ENCODE measurements at regions not wholly inside any gene's neighbourhood (a gene's known extent, or its start where the extent isn't known, plus 50 kb on each side); places are given as distances from the start of the nearest gene placed in this dataset.

DNA sequence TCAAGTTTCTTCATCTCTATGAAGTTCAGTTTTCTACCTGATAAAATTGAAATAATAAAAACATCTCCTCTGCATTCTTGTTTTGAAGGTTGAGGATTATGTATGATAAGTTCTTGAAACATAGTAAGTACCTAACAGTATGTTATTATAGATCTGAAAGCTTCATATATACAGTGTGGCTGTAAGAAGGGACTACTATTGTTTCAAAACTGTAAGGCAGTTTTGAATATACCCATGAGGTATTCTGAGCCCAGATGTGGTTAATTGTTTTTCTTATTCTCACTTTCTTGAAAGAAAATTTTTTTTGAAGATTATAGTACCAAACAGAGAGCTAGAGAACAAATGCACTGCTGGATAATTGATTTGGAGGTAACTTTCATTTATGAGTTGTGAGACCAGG lies 383.2 kb downstream of the CHSY3 start:
- no peaks in the 10 kb centered on the region for H3K36me3 Mint-ChIP-seq
- intact Hi-C loops (cut with micrococcal nuclease) = no loop called here
- ATAC-seq = no peak
- no peaks in the 10 kb centered on the region for H3K27me3 Mint-ChIP-seq (ENCODE audit: low read depth in 2 of 2)
- Histone ChIP-seq H3K27ac (ENCODE audit: low read length) (no peak overlapping the region), H3K36me3 (ENCODE audit: control insufficient read depth, insufficient read depth, low read length) (no peaks in the 10 kb centered on the region), H3K4me3 (ENCODE audit: low read length) (no peak overlapping the region), H3K9me3 (ENCODE audit: control insufficient read depth, insufficient read depth, low read length) (no peaks in the 10 kb centered on the region), H3K4me1 (ENCODE audit: control insufficient read depth, insufficient read depth, low read length) (no peaks in the 10 kb centered on the region), H3K27me3 (ENCODE audit: control insufficient read depth, insufficient read depth, low read length) (no peaks in the 10 kb centered on the region)
- no peak overlapping the region for H3K4me3 Mint-ChIP-seq
- H3K27ac Mint-ChIP-seq = no peak overlapping the region
- TF ChIP-seq, protein P1, sequence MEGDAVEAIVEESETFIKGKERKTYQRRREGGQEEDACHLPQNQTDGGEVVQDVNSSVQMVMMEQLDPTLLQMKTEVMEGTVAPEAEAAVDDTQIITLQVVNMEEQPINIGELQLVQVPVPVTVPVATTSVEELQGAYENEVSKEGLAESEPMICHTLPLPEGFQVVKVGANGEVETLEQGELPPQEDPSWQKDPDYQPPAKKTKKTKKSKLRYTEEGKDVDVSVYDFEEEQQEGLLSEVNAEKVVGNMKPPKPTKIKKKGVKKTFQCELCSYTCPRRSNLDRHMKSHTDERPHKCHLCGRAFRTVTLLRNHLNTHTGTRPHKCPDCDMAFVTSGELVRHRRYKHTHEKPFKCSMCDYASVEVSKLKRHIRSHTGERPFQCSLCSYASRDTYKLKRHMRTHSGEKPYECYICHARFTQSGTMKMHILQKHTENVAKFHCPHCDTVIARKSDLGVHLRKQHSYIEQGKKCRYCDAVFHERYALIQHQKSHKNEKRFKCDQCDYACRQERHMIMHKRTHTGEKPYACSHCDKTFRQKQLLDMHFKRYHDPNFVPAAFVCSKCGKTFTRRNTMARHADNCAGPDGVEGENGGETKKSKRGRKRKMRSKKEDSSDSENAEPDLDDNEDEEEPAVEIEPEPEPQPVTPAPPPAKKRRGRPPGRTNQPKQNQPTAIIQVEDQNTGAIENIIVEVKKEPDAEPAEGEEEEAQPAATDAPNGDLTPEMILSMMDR (IDR thresholded peaks at IDR 0.05) = no peak
- H3K4me1 Mint-ChIP-seq = no peaks in the 10 kb centered on the region
- DNase-seq = no peak
- H3K9me3 Mint-ChIP-seq = peaks cover 4 to 7% of the 10 kb centered on the region in 2 donors

DNA sequence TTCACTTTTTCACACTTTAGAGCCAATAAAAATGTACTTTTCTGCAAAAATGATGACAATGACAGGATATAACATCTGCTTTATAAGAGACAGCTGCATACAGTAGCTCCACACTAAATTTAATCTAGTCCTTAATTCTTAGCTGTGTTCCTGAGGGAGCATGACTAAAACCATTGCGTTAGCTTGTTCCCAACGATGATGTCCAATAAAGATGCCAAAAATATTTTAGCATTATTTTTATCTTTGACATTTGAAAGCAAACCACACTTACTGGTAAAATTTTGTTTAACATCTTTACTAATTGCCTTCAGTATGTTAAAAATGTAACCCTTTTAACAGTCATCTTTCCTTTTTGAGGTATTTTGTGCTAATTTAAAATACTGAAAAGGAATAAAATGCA lies 382.7 kb downstream of the CHSY3 start:
- 96% methylated on average over 2 of the region's 2 CpGs for WGBS (ENCODE audit: insufficient coverage)
- Histone ChIP-seq H3K4me1 (ENCODE audit: control insufficient read depth, insufficient read depth, low read length) (no peaks in the 10 kb centered on the region), H3K4me3 (ENCODE audit: low read length) (no peak overlapping the region), H3K36me3 (ENCODE audit: control insufficient read depth, insufficient read depth, low read length) (no peaks in the 10 kb centered on the region), H3K27me3 (ENCODE audit: control insufficient read depth, insufficient read depth, low read length) (no peaks in the 10 kb centered on the region), H3K27ac (ENCODE audit: low read length) (no peak overlapping the region), H3K9me3 (ENCODE audit: control insufficient read depth, insufficient read depth, low read length) (no peaks in the 10 kb centered on the region)
- Mint-ChIP-seq H3K27ac (no peak overlapping the region), H3K36me3 (no peaks in the 10 kb centered on the region), H3K4me3 (no peak overlapping the region), H3K4me1 (no peaks in the 10 kb centered on the region), H3K27me3 (ENCODE audit: low read depth in 2 of 2) (no peaks in the 10 kb centered on the region), H3K9me3 (peaks cover 4 to 7% of the 10 kb centered on the region in 2 donors)
- ATAC-seq (no peak), DNase-seq (no peak)
- TF ChIP-seq, protein P1 (IDR thresholded peaks at IDR 0.05) = no peak
- intact Hi-C loops (cut with micrococcal nuclease) = no loop called here

DNA sequence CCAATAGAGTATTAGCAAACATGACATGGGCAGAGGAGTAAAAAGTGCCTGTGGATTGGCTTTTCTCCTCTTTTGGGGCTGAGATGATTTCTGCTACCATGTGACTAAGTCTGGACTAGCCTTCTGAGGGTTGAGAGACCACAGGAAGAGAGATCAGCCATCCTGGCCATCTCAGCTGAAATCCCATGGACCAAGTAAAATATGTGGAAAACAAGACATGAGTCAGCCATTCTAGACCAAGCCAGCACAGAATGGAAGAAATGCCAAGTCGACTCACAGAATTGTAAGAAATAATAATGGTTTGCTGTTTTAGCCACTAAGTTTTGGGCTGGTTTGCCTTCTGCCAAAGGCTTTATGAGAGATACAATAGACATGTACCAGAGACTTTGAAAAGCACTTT lies 377.8 kb downstream of the CHSY3 start:
- intact Hi-C loops (cut with micrococcal nuclease) = no loop called here
- ATAC-seq = no peak
- no peaks in the 10 kb centered on the region for H3K4me1 ChIP-seq (ENCODE audit: control insufficient read depth, insufficient read depth, low read length)
- H3K27ac ChIP-seq (ENCODE audit: low read length) = no peak overlapping the region
- H3K27me3 Mint-ChIP-seq (ENCODE audit: low read depth in 2 of 2) = no peaks in the 10 kb centered on the region
- H3K4me3 Mint-ChIP-seq = no peak overlapping the region
- H3K27ac Mint-ChIP-seq = no peak overlapping the region
- H3K4me1 Mint-ChIP-seq = no peaks in the 10 kb centered on the region
- H3K9me3 Mint-ChIP-seq = peaks cover 3 to 5% of the 10 kb centered on the region in 2 donors
- WGBS (ENCODE audit: insufficient coverage) = 93% methylated on average over 1 of the region's 1 CpG
- no peaks in the 10 kb centered on the region for H3K36me3 Mint-ChIP-seq
- H3K4me3 ChIP-seq (ENCODE audit: low read length) = no peak overlapping the region
- H3K9me3 ChIP-seq (ENCODE audit: control insufficient read depth, insufficient read depth, low read length) = no peaks in the 10 kb centered on the region
- DNase-seq = no peak
- no peaks in the 10 kb centered on the region for H3K36me3 ChIP-seq (ENCODE audit: control insufficient read depth, insufficient read depth, low read length)
- H3K27me3 ChIP-seq (ENCODE audit: control insufficient read depth, insufficient read depth, low read length) = no peaks in the 10 kb centered on the region
- TF ChIP-seq, protein P1 (IDR thresholded peaks at IDR 0.05) = no peak

DNA sequence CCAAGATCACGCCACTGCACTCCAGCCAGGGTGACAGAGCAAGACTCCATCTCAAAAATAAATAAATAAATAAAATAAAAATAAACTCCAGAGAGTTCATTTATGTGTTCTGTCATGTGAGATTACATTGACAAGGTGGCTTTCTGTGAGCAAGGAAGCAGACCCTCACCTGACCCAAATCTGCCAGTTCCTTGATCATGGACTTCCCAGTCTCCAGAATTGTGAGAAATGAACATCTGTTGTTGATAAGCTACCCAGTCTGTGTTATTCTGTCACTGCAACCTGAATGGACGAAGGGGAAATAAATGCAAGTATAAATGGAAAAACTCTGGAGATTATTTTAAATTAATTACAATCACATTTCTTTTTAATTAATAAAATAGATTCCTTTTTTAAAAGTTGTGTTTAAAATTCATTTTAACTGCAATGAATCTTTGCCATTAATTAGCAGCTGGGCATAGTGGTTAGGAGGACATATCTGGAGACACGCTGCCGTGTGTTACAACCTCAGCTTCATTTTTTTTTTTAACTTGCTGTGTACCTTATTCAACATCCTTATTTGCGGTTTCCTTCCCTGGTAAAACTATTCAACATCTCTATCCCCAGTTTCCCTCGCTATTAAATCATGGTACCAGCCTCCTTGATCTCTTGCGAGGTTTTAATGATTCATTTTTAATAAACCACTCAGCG lies 376.4 kb downstream of the CHSY3 start:
- Mint-ChIP-seq H3K4me3 (no peak overlapping the region), H3K27ac (no peak overlapping the region), H3K4me1 (no peaks in the 10 kb centered on the region), H3K27me3 (ENCODE audit: low read depth in 2 of 2) (no peaks in the 10 kb centered on the region), H3K9me3 (peaks cover 3 to 8% of the 10 kb centered on the region in 2 donors), H3K36me3 (no peaks in the 10 kb centered on the region)
- H3K27ac ChIP-seq (ENCODE audit: low read length) = no peak overlapping the region
- no peaks in the 10 kb centered on the region for H3K9me3 ChIP-seq (ENCODE audit: control insufficient read depth, insufficient read depth, low read length)
- DNase-seq (no peak), ATAC-seq (no peak)
- no peaks in the 10 kb centered on the region for H3K27me3 ChIP-seq (ENCODE audit: control insufficient read depth, insufficient read depth, low read length)
- WGBS (ENCODE audit: insufficient coverage) = 67% methylated on average over 6 of the region's 8 CpGs
- TF ChIP-seq, protein P1 (IDR thresholded peaks at IDR 0.05) = no peak
- no peak overlapping the region for H3K4me3 ChIP-seq (ENCODE audit: low read length)
- intact Hi-C loops (cut with micrococcal nuclease) = no loop called here
- no peaks in the 10 kb centered on the region for H3K4me1 ChIP-seq (ENCODE audit: control insufficient read depth, insufficient read depth, low read length)
- H3K36me3 ChIP-seq (ENCODE audit: control insufficient read depth, insufficient read depth, low read length) = no peaks in the 10 kb centered on the region

All from natural killer cell (primary cell).